ENCODE measurements at regions not wholly inside any gene's neighbourhood (a gene's known extent, or its start where the extent isn't known, plus 50 kb on each side); places are given as distances from the start of the nearest gene placed in this dataset.

GRCh38 chr7:42338916-42339540 is 102.0 kb upstream of the GLI3 start:
- Histone ChIP-seq H3K4me3 (ENCODE audit: insufficient read depth, low read length, poor library complexity, severe bottlenecking) (no peak overlapping the region), H4K20me1 (ENCODE audit: low read depth, low read length) (no peaks in the 10 kb centered on the region), H3K4me2 (ENCODE audit: low read depth, low read length, poor library complexity, severe bottlenecking) (no peak overlapping the region), H3K9ac (ENCODE audit: low read length) (no peak overlapping the region), H3K36me3 (ENCODE audit: low read length) (no peaks in the 10 kb centered on the region), H2AFZ (ENCODE audit: low read depth, low read length, severe bottlenecking) (no peak overlapping the region), H3K9me3 (ENCODE audit: insufficient read depth, low read length) (no peaks in the 10 kb centered on the region), H3K27ac (ENCODE audit: low read depth, low read length) (no peak overlapping the region), H3K79me2 (ENCODE audit: insufficient read depth, low read length) (no peaks in the 10 kb centered on the region), H3K9me2 (replicated peaks; ENCODE audit: insufficient read depth, low read length) (no peaks in the 10 kb centered on the region), H3K27me3 (ENCODE audit: low read length) (no peaks in the 10 kb centered on the region), H3F3A (ENCODE audit: insufficient read depth) (no peaks in the 10 kb centered on the region)
- TF ChIP-seq CTCF (IDR thresholded peaks at IDR 0.05; ENCODE audit: insufficient read depth, low read length, poor library complexity, severe bottlenecking): no peak
- TF ChIP-seq EZH2phosphoT487 (conservative IDR thresholded peaks at IDR 0.05; ENCODE audit: low read length): no peak

- no peak for TF ChIP-seq CTCF (IDR thresholded peaks at IDR 0.05; ENCODE audit: insufficient read depth, low read length, poor library complexity, severe bottlenecking)
- TF ChIP-seq EZH2phosphoT487 (conservative IDR thresholded peaks at IDR 0.05; ENCODE audit: low read length): no peak
- no peak overlapping the region for H2AFZ ChIP-seq (ENCODE audit: low read depth, low read length, severe bottlenecking)
- no peak overlapping the region for H3K9ac ChIP-seq (ENCODE audit: low read length)
- H3K27me3 ChIP-seq (ENCODE audit: low read length): no peaks in the 10 kb centered on the region
- no peaks in the 10 kb centered on the region for H3K9me3 ChIP-seq (ENCODE audit: insufficient read depth, low read length)
- H3K36me3 ChIP-seq (ENCODE audit: low read length): no peaks in the 10 kb centered on the region
- no peaks in the 10 kb centered on the region for H3F3A ChIP-seq (ENCODE audit: insufficient read depth)
- H3K9me2 ChIP-seq (replicated peaks; ENCODE audit: insufficient read depth, low read length): no peaks in the 10 kb centered on the region
- H4K20me1 ChIP-seq (ENCODE audit: low read depth, low read length): no peaks in the 10 kb centered on the region
- H3K27ac ChIP-seq (ENCODE audit: low read depth, low read length): no peak overlapping the region
- H3K4me2 ChIP-seq (ENCODE audit: low read depth, low read length, poor library complexity, severe bottlenecking): no peak overlapping the region
- no peak overlapping the region for H3K4me3 ChIP-seq (ENCODE audit: insufficient read depth, low read length, poor library complexity, severe bottlenecking)
- H3K79me2 ChIP-seq (ENCODE audit: insufficient read depth, low read length): no peaks in the 10 kb centered on the region
Observed at GRCh38 chr7:42338231-42338915, 101.4 kb upstream of the GLI3 start.

- Histone ChIP-seq H3K79me2 (ENCODE audit: insufficient read depth, low read length) (no peaks in the 10 kb centered on the region), H3K27ac (ENCODE audit: low read depth, low read length) (no peak overlapping the region), H4K20me1 (ENCODE audit: low read depth, low read length) (no peaks in the 10 kb centered on the region), H3K9me2 (replicated peaks; ENCODE audit: insufficient read depth, low read length) (no peaks in the 10 kb centered on the region), H3K4me3 (ENCODE audit: insufficient read depth, low read length, poor library complexity, severe bottlenecking) (no peak overlapping the region), H3K36me3 (ENCODE audit: low read length) (no peaks in the 10 kb centered on the region), H3K9me3 (ENCODE audit: insufficient read depth, low read length) (no peaks in the 10 kb centered on the region), H3K4me2 (ENCODE audit: low read depth, low read length, poor library complexity, severe bottlenecking) (no peak overlapping the region), H3K27me3 (ENCODE audit: low read length) (no peaks in the 10 kb centered on the region), H3K9ac (ENCODE audit: low read length) (no peak overlapping the region), H2AFZ (ENCODE audit: low read depth, low read length, severe bottlenecking) (no peak overlapping the region), H3F3A (ENCODE audit: insufficient read depth) (no peaks in the 10 kb centered on the region)
- no peak for TF ChIP-seq EZH2phosphoT487 (conservative IDR thresholded peaks at IDR 0.05; ENCODE audit: low read length)
- no peak for TF ChIP-seq CTCF (IDR thresholded peaks at IDR 0.05; ENCODE audit: insufficient read depth, low read length, poor library complexity, severe bottlenecking)
Observed at GRCh38 chr7:42337225-42337905, 100.4 kb upstream of the GLI3 start.

Measured in SU-DHL-6 (cell line).